ENCODE measurements at regions not wholly inside any gene's neighbourhood (a gene's known extent, or its start where the extent isn't known, plus 50 kb on each side); places are given as distances from the start of the nearest gene placed in this dataset.
A peak's percentile ranks its signal among the peaks of the same experiment; 100 is the strongest.

GRCh38 chr20:39277185-39277584 is 315.0 kb downstream of the DHX35 start:
- POLR2A ChIA-PET (ENCODE audit: partially characterized antibody): no interaction called here
- no peaks in the 10 kb centered on the region for H3K79me2 ChIP-seq (ENCODE audit: control insufficient read depth in 1 of 2, insufficient read depth in 2 of 2, low read length in 2 of 2)

More at GRCh38 chr20:39277185-39277584, 315.0 kb downstream of the DHX35 start:
- Histone ChIP-seq H3K36me3 (ENCODE audit: control insufficient read depth in 2 of 4, insufficient read depth in 4 of 4, low read length in 3 of 4) (no peaks in the 10 kb centered on the region), H3K14ac (ENCODE audit: insufficient read length) (no peak overlapping the region), H2AK5ac (ENCODE audit: low read depth, low read length) (no peak overlapping the region), H3K27me3 (replicated peaks in 1 of 4; ENCODE audit: control insufficient read depth in 3 of 4, extremely low read depth in 1 of 4, insufficient read depth in 3 of 4, low read length in 3 of 4) (0 out of 7 replicates have a peak, but pooled peaks cover 0 to 4% (median under 1%) of the 10 kb centered on the region in 4 experiments), H2BK12ac (ENCODE audit: low read depth, low read length) (no peak overlapping the region), H2BK15ac (ENCODE audit: low read length) (no peak overlapping the region), H3K79me1 (ENCODE audit: low read depth, low read length) (no peaks in the 10 kb centered on the region), H3K23ac (ENCODE audit: insufficient read length) (no peak overlapping the region), H3K4me1 (replicated peaks in 1 of 4; ENCODE audit: control insufficient read depth in 3 of 4, insufficient read depth in 4 of 4, low read length in 3 of 4) (peaks cover 0 to 5% (median 2%) of the 10 kb centered on the region in 4 experiments; a peak in 5 of 7 replicates), H3K9me3 (ENCODE audit: insufficient read depth in 2 of 2, low read depth in 1 of 2, low read length in 1 of 2) (peaks cover 0 to 3% of the 10 kb centered on the region in 2 experiments; a peak in 3 of 4 replicates), H3K4ac (replicated peaks; ENCODE audit: insufficient read length, low read depth, low read length) (no peak overlapping the region), H3K4me2 (ENCODE audit: insufficient read depth in 1 of 2, low read depth in 2 of 2, low read length in 2 of 2) (no peak overlapping the region), H4K20me1 (replicated peaks in 1 of 2; ENCODE audit: control insufficient read depth in 1 of 2, insufficient read depth in 2 of 2, low read length in 2 of 2) (no peaks in the 10 kb centered on the region), H4K5ac (ENCODE audit: insufficient read length, low read depth, low read length) (no peak overlapping the region), H3K56ac (replicated peaks; ENCODE audit: insufficient read length, low read depth, low read length) (no peak overlapping the region), H3K9ac (replicated peaks in 1 of 4; ENCODE audit: extremely low read depth in 1 of 4, low read depth in 3 of 4, low read length in 3 of 4) (no peak overlapping the region), H3K27ac (ENCODE audit: low read depth, low read length) (no peak overlapping the region), H2AFZ (ENCODE audit: low read length) (no peak overlapping the region), H3K18ac (ENCODE audit: extremely low read depth, low read length) (no peak overlapping the region), H2BK120ac (replicated peaks; ENCODE audit: low read depth, low read length) (no peak overlapping the region), H2BK20ac (ENCODE audit: low read length) (no peak overlapping the region), H4K8ac (ENCODE audit: extremely low read depth, insufficient read depth, low read length) (no peak overlapping the region), H3K4me3 (ENCODE audit: extremely low read depth in 1 of 4, insufficient read depth in 2 of 4, low read depth in 3 of 4, low read length in 4 of 4) (no peak overlapping the region), H2BK5ac (ENCODE audit: low read depth, low read length) (no peak overlapping the region), H3K23me2 (ENCODE audit: low read depth, low read length) (no peaks in the 10 kb centered on the region), H4K91ac (replicated peaks; ENCODE audit: insufficient read length, low read length) (no peak overlapping the region)
- FAIRE-seq: no peak
- TF ChIP-seq SP1 (IDR thresholded peaks at IDR 0.05; ENCODE audit: low read depth, low read length): peak; percentile 48; the same call in 1 of the 2 replicates
- TF ChIP-seq SP2 (IDR thresholded peaks at IDR 0.05; ENCODE audit: low read length): no peak
- TF ChIP-seq ATF3 (IDR thresholded peaks at IDR 0.05; ENCODE audit: insufficient read depth, low read depth, low read length): no peak
- TF ChIP-seq SRF (IDR thresholded peaks at IDR 0.05; ENCODE audit: low read depth, low read length): no peak
- peak; percentile 17; the same call in 1 of the 2 replicates for TF ChIP-seq TEAD4 (IDR thresholded peaks at IDR 0.05; ENCODE audit: low read depth, low read length)
- TF ChIP-seq CREB1 (IDR thresholded peaks at IDR 0.05): no peak
- no peak for TF ChIP-seq EZH2 (IDR thresholded peaks at IDR 0.05; ENCODE audit: low read depth, low read length, severe bottlenecking)
- no peak for TF ChIP-seq HDAC2 (IDR thresholded peaks at IDR 0.05; ENCODE audit: borderline replicate concordance in 1 of 2, low read depth in 2 of 2, low read length in 2 of 2)
- DNase-seq (ENCODE audit: low read depth in 1 of 2, low spot score in 2 of 2): no peak
- 80% methylated on average over 7 of the region's 7 CpGs; no CpG with 5 or more reads in 1 of the 2 experiments for WGBS, 2 experiments (ENCODE audit: extremely low coverage in 1 of 2, insufficient coverage in 1 of 2, insufficient read length in 1 of 2, insufficient replicate concordance in 2 of 2, low coverage in 1 of 2, low lambda C conversion rate in 2 of 2, missing lambda C conversion rate in 1 of 2)
- CTCF ChIA-PET (ENCODE audit: partially characterized antibody): interaction anchor here (1.1 to 2.1 kb wide), 6 partner anchors 8 to 152 kb away, joined by 3 to 10 read pairs (median 5); no protein-coding TSS in a partner anchor
